ENCODE measurements at regions not wholly inside any gene's neighbourhood (a gene's known extent, or its start where the extent isn't known, plus 50 kb on each side); places are given as distances from the start of the nearest gene placed in this dataset.
A peak's percentile ranks its signal among the peaks of the same experiment; 100 is the strongest.

DNA sequence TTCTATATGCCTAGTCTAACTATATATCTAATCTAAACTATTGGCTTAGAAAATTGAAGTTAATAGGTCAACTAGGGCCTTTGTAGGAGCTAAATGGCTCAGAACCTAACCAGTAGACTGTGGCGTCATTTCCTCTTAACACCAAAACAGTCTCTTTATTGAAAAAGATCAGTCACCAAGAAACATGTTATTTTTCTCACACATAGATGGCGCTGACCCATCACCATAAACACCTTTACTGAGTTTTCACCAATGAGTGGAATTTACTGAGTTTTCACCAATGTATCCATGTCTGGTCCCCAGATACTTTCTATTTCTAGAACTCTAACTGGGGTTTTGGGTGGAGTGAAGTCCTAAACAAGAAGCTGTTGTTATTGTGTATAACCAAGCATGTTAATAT is 636.0 kb downstream of the BCKDHB start:
- H2AFZ ChIP-seq (ENCODE audit: insufficient read depth, low read depth, low read length, poor library complexity, severe bottlenecking), result no peak overlapping the region
- 83% methylated on average over 1 of the region's 2 CpGs for WGBS (ENCODE audit: insufficient coverage)
- H3K4me3 Mint-ChIP-seq, result no peak overlapping the region

DNA sequence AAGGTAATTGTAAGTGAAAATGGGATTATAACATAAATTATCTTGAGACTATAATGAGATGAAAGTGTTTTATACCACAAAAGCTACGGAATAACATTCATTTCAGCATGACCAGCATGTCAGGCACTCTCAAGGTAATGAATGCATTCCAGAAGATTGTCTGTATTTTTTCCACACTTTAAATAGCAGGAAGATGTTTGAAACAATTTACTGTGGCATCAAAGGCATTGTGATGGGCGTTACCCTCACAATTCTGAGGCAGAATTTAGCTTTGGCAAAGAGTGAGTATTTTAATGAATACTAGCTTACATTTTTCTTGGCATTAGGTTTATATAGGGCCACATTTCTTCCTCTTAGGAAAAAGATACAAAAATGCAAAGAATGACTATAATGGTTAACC is 627.2 kb downstream of the BCKDHB start:
- H3K4me1 ChIP-seq (ENCODE audit: control insufficient read depth in 1 of 2, insufficient read depth in 2 of 2, low read length in 2 of 2), result no peaks in the 10 kb centered on the region
- Mint-ChIP-seq H3K4me1 (no peaks in the 10 kb centered on the region), H3K27me3 (ENCODE audit: low read depth in 3 of 3) (no peaks in the 10 kb centered on the region), H3K9me3 (peaks cover 0 to 3% (median 0%) of the 10 kb centered on the region in 7 donors), H3K27ac (no peak overlapping the region), H3K4me3 (no peak overlapping the region), H3K36me3 (no peaks in the 10 kb centered on the region)
- TF ChIP-seq, protein P1, sequence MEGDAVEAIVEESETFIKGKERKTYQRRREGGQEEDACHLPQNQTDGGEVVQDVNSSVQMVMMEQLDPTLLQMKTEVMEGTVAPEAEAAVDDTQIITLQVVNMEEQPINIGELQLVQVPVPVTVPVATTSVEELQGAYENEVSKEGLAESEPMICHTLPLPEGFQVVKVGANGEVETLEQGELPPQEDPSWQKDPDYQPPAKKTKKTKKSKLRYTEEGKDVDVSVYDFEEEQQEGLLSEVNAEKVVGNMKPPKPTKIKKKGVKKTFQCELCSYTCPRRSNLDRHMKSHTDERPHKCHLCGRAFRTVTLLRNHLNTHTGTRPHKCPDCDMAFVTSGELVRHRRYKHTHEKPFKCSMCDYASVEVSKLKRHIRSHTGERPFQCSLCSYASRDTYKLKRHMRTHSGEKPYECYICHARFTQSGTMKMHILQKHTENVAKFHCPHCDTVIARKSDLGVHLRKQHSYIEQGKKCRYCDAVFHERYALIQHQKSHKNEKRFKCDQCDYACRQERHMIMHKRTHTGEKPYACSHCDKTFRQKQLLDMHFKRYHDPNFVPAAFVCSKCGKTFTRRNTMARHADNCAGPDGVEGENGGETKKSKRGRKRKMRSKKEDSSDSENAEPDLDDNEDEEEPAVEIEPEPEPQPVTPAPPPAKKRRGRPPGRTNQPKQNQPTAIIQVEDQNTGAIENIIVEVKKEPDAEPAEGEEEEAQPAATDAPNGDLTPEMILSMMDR (IDR thresholded peaks at IDR 0.05), result no peak
- H3K79me2 ChIP-seq (ENCODE audit: insufficient read depth, low read length), result no peaks in the 10 kb centered on the region
- H4K20me1 ChIP-seq (ENCODE audit: insufficient read depth, low read length), result no peaks in the 10 kb centered on the region
- H3K4me2 ChIP-seq (replicated peaks; ENCODE audit: extremely low read depth, low read length, poor library complexity, severe bottlenecking), result no peak overlapping the region
- DNase-seq, result no peak
- no peak overlapping the region for H3K27ac ChIP-seq (ENCODE audit: low read depth in 1 of 2, low read length in 2 of 2)
- H2AFZ ChIP-seq (ENCODE audit: insufficient read depth, low read depth, low read length, poor library complexity, severe bottlenecking), result no peak overlapping the region
- WGBS (ENCODE audit: insufficient coverage), result no CpG with 5 or more reads among the region's 2 CpGs
- no peaks in the 10 kb centered on the region for H3K9me3 ChIP-seq (replicated peaks in 1 of 2; ENCODE audit: control insufficient read depth in 1 of 2, insufficient read depth in 1 of 2, low read length in 2 of 2)
- H3K9ac ChIP-seq (ENCODE audit: insufficient read depth, low read length, poor library complexity, severe bottlenecking), result no peak overlapping the region
- H3K27me3 ChIP-seq (ENCODE audit: control insufficient read depth in 2 of 2, insufficient read depth in 2 of 2, low read length in 2 of 2), result no peaks in the 10 kb centered on the region
- H3K36me3 ChIP-seq (replicated peaks in 1 of 2; ENCODE audit: control insufficient read depth in 1 of 2, insufficient read depth in 2 of 2, low read length in 2 of 2), result no peaks in the 10 kb centered on the region
- intact Hi-C loops (cut with micrococcal nuclease), result no loop called here
- H3K4me3 ChIP-seq (replicated peaks in 1 of 3; ENCODE audit: low read depth in 2 of 3, low read length in 3 of 3), result no peak overlapping the region

More for the DNA sequence above, 636.0 kb downstream of the BCKDHB start:
- H3K27ac ChIP-seq (ENCODE audit: low read depth in 1 of 2, low read length in 2 of 2), result no peak overlapping the region
- H3K4me2 ChIP-seq (replicated peaks; ENCODE audit: extremely low read depth, low read length, poor library complexity, severe bottlenecking), result no peak overlapping the region
- peaks cover 0 to 2% (median 0%) of the 10 kb centered on the region in 3 donors for H3K27me3 Mint-ChIP-seq (ENCODE audit: low read depth in 3 of 3)
- H3K9ac ChIP-seq (ENCODE audit: insufficient read depth, low read length, poor library complexity, severe bottlenecking), result no peak overlapping the region
- TF ChIP-seq, protein P1 (IDR thresholded peaks at IDR 0.05), result peak; percentile 8
- H3K27ac Mint-ChIP-seq, result no peak overlapping the region
- DNase-seq, result no peak
- intact Hi-C loops (cut with micrococcal nuclease), result no loop called here
- no peaks in the 10 kb centered on the region for H3K9me3 ChIP-seq (replicated peaks in 1 of 2; ENCODE audit: control insufficient read depth in 1 of 2, insufficient read depth in 1 of 2, low read length in 2 of 2)
- no peaks in the 10 kb centered on the region for H3K36me3 Mint-ChIP-seq
- H3K27me3 ChIP-seq (ENCODE audit: control insufficient read depth in 2 of 2, insufficient read depth in 2 of 2, low read length in 2 of 2), result no peaks in the 10 kb centered on the region
- no peaks in the 10 kb centered on the region for H3K79me2 ChIP-seq (ENCODE audit: insufficient read depth, low read length)
- peaks cover 0 to 4% (median 3%) of the 10 kb centered on the region in 7 donors for H3K9me3 Mint-ChIP-seq
- no peaks in the 10 kb centered on the region for H4K20me1 ChIP-seq (ENCODE audit: insufficient read depth, low read length)
- H3K36me3 ChIP-seq (replicated peaks in 1 of 2; ENCODE audit: control insufficient read depth in 1 of 2, insufficient read depth in 2 of 2, low read length in 2 of 2), result no peaks in the 10 kb centered on the region
- H3K4me1 ChIP-seq (ENCODE audit: control insufficient read depth in 1 of 2, insufficient read depth in 2 of 2, low read length in 2 of 2), result no peaks in the 10 kb centered on the region
- H3K4me1 Mint-ChIP-seq, result no peaks in the 10 kb centered on the region
- no peak overlapping the region for H3K4me3 ChIP-seq (replicated peaks in 1 of 3; ENCODE audit: low read depth in 2 of 3, low read length in 3 of 3)

Data from CD14-positive monocyte (primary cell).